IMR-90 (cell line): ENCODE measurements at regions not wholly inside any gene's neighbourhood (a gene's known extent, or its start where the extent isn't known, plus 50 kb on each side); places are given as distances from the start of the nearest gene placed in this dataset.

Source experiments
- ATAC-seq: fragments of 200-7000 bp; cut with Tn5 transposase; 2 replicates; pipeline ENCODE4 v1.9.1; 2020; ENCODE audit warnings: low read depth, mild to moderate bottlenecking, moderate library complexity
- BruUV-seq: library from RNA; stranded (reverse); fragments of 400-500 nt; replicated peaks from 2 replicates; lab custom pipeline; 2021; lab: Mats Ljungman, UMichigan
- CTCF ChIA-PET: fragments of 300-600 bp; formaldehyde crosslinking; extraction: SDS; loops from one replicate; lab custom pipeline; 2021; ENCODE audit warnings: antibody characterized with exemption; lab: Yijun Ruan, JAX
- POLR2A ChIA-PET: fragments of 300-600 bp; sonication (Branson Sonifier 250); formaldehyde crosslinking; loops from one replicate; lab custom pipeline; 2022; ENCODE audit warnings: antibody characterized with exemption; ENCODE audit not compliant: unreplicated experiment; lab: Charles Lee
- DNase-seq: peaks from one replicate; pipeline ENCODE4 v3.0.0; 2013
- H2AFZ ChIP-seq: replicated peaks from 2 replicates; pipeline ENCODE3; 2013; ENCODE audit warnings: low read length, mild to moderate bottlenecking; ENCODE audit not compliant: poor library complexity
- H2AK5ac ChIP-seq: 2 replicates; pipeline ENCODE4 v1.6.1; 2013; ENCODE audit warnings: low read depth, low read length, inconsistent platforms
- H2AK9ac ChIP-seq: replicated peaks from 2 replicates; pipeline ENCODE3; 2013; ENCODE audit warnings: mild to moderate bottlenecking, low read depth, low read length, moderate library complexity; ENCODE audit not compliant: poor library complexity
- H2BK120ac ChIP-seq: 2 replicates; pipeline ENCODE4 v1.6.1; 2013; ENCODE audit warnings: low read depth, low read length, inconsistent platforms
- H2BK15ac ChIP-seq: 3 replicates; pipeline ENCODE4 v1.6.1; 2013; ENCODE audit warnings: low read depth, low read length, inconsistent platforms
- H2BK20ac ChIP-seq: 2 replicates; pipeline ENCODE4 v1.6.1; 2013; ENCODE audit warnings: low read depth, mild to moderate bottlenecking, inconsistent platforms, low read length, moderate library complexity
- H2BK5ac ChIP-seq: 2 replicates; pipeline ENCODE4 v1.6.1; 2013; ENCODE audit warnings: mild to moderate bottlenecking, low read depth, low read length, inconsistent platforms; ENCODE audit not compliant: poor library complexity, severe bottlenecking
- H3K14ac ChIP-seq: replicated peaks from 2 replicates; pipeline ENCODE4 v1.6.1; 2013; ENCODE audit warnings: low read depth, low read length, inconsistent platforms
- H3K18ac ChIP-seq: 2 replicates; pipeline ENCODE4 v1.6.1; 2013; ENCODE audit warnings: low read depth, low read length, control low read depth
- H3K23ac ChIP-seq: 2 replicates; pipeline ENCODE4 v1.6.1; 2013; ENCODE audit warnings: low read depth, low read length, inconsistent platforms
- H3K27ac ChIP-seq: 2 replicates; pipeline ENCODE4 v1.5.1; 2013; ENCODE audit warnings: mild to moderate bottlenecking, control low read depth, low read length; ENCODE audit not compliant: insufficient read depth
- H3K27me3 ChIP-seq: 2 replicates; pipeline ENCODE4 v1.6.1; 2013; ENCODE audit warnings: low read length; ENCODE audit not compliant: control insufficient read depth, insufficient read depth
- H3K36me3 ChIP-seq: 2 replicates; pipeline ENCODE4 v1.6.1; 2013; ENCODE audit warnings: low read length, mixed read lengths; ENCODE audit not compliant: control insufficient read depth, insufficient read depth
- H3K4ac ChIP-seq: 2 replicates; pipeline ENCODE4 v1.6.1; 2013; ENCODE audit warnings: low read depth, low read length, inconsistent platforms
- H3K4me1 ChIP-seq: 2 replicates; pipeline ENCODE4 v1.6.1; 2013; ENCODE audit warnings: low read length, mixed read lengths; ENCODE audit not compliant: control insufficient read depth, insufficient read depth
- H3K4me2 ChIP-seq: 2 replicates; pipeline ENCODE4 v1.6.1; 2013; ENCODE audit warnings: low read depth, mild to moderate bottlenecking, control low read depth, low read length, moderate library complexity
- H3K4me3 ChIP-seq: 2 replicates; pipeline ENCODE4 v1.5.1; 2013; ENCODE audit warnings: low read depth, mild to moderate bottlenecking, control low read depth, low read length, moderate library complexity; ENCODE audit not compliant: insufficient read depth
- H3K56ac ChIP-seq: 2 replicates; pipeline ENCODE4 v1.6.1; 2013; ENCODE audit warnings: low read length, inconsistent platforms; ENCODE audit not compliant: insufficient read depth; ENCODE audit errors: extremely low read depth
- H3K79me1 ChIP-seq, 2 experiments: 2 replicates each; pipeline ENCODE4 v1.6.1; 2013; ENCODE audit warnings: low read length in 2 of 2, inconsistent platforms in 1 of 2, low read depth in 1 of 2
- H3K9ac ChIP-seq: 2 replicates; pipeline ENCODE4 v1.6.1; 2013; ENCODE audit warnings: low read depth, low read length, control low read depth
- H3K9me1 ChIP-seq: 2 replicates; pipeline ENCODE4 v1.6.1; 2013; ENCODE audit warnings: low read length, inconsistent platforms; ENCODE audit not compliant: insufficient read depth
- H3K9me3 ChIP-seq: 2 replicates; pipeline ENCODE4 v1.6.1; 2013; ENCODE audit warnings: low read length; ENCODE audit not compliant: control insufficient read depth, insufficient read depth
- H4K20me1 ChIP-seq: 2 replicates; pipeline ENCODE4 v1.6.1; 2013; ENCODE audit warnings: low read length, inconsistent platforms; ENCODE audit not compliant: insufficient read depth
- H4K5ac ChIP-seq: 2 replicates; pipeline ENCODE4 v1.6.1; 2013; ENCODE audit warnings: mild to moderate bottlenecking, low read depth, low read length, control low read depth
- H4K8ac ChIP-seq, 2 experiments: 2 replicates each; pipeline ENCODE4 v1.6.1; 2013; ENCODE audit warnings: low read depth in 2 of 2, low read length in 2 of 2, control low read depth in 1 of 2, inconsistent platforms in 1 of 2
- H4K91ac ChIP-seq: 2 replicates; pipeline ENCODE4 v1.6.1; 2013; ENCODE audit warnings: low read depth, low read length, inconsistent platforms; ENCODE audit not compliant: insufficient read depth
- BHLHE40 ChIP-seq: fragments of 150-350 bp; IDR thresholded peaks from 2 replicates; pipeline ENCODE4 v1.6.1; 2016; ENCODE audit warnings: mild to moderate bottlenecking, low read depth, low read length
- CEBPB ChIP-seq: IDR thresholded peaks from 2 replicates; pipeline ENCODE4 v1.6.1; 2012; ENCODE audit warnings: low read depth, low read length, improper control_type of control experiment
- CHD1 ChIP-seq: IDR thresholded peaks from 2 replicates; pipeline ENCODE4 v1.6.1; 2012; ENCODE audit warnings: low read depth, low read length, improper control_type of control experiment
- FOS ChIP-seq: fragments of 150-350 bp; IDR thresholded peaks from 2 replicates; pipeline ENCODE4 v1.6.1; 2016; ENCODE audit warnings: low read depth, low read length
- MAFK ChIP-seq: IDR thresholded peaks from 2 replicates; pipeline ENCODE4 v1.6.1; 2012; ENCODE audit warnings: low read depth, low read length, improper control_type of control experiment
- MAZ ChIP-seq: IDR thresholded peaks from 2 replicates; pipeline ENCODE4 v1.6.1; 2012; ENCODE audit warnings: low read depth, mild to moderate bottlenecking, low read length, improper control_type of control experiment, moderate library complexity, borderline replicate concordance
- MXI1 ChIP-seq: IDR thresholded peaks from 2 replicates; pipeline ENCODE4 v1.6.1; 2012; ENCODE audit warnings: low read depth, mild to moderate bottlenecking, low read length, moderate library complexity, borderline replicate concordance
- NFE2L2 ChIP-seq: fragments of 150-350 bp; IDR thresholded peaks from 2 replicates; pipeline ENCODE4 v1.6.1; 2016; ENCODE audit warnings: low read depth, mild to moderate bottlenecking, low read length
- POLR2A ChIP-seq: IDR thresholded peaks from 2 replicates; pipeline ENCODE4 v1.6.1; 2012; ENCODE audit warnings: mild to moderate bottlenecking, low read depth, low read length
- RAD21 ChIP-seq: IDR thresholded peaks from 2 replicates; pipeline ENCODE4 v1.6.1; 2012; ENCODE audit warnings: low read length, improper control_type of control experiment
- RCOR1 ChIP-seq: IDR thresholded peaks from 2 replicates; pipeline ENCODE4 v1.6.1; 2012; ENCODE audit warnings: mild to moderate bottlenecking, low read length, improper control_type of control experiment; ENCODE audit not compliant: insufficient replicate concordance
- RFX5 ChIP-seq: IDR thresholded peaks from 2 replicates; pipeline ENCODE4 v1.8.0; 2012; ENCODE audit warnings: low read depth, mild to moderate bottlenecking, low read length, moderate library complexity
- SMC3 ChIP-seq: fragments of 150-350 bp; IDR thresholded peaks from 2 replicates; pipeline ENCODE4 v1.6.1; 2016; ENCODE audit warnings: low read depth, mild to moderate bottlenecking, antibody characterized with exemption, low read length, moderate library complexity
- whole genome bisulfite sequencing, 2 experiments: methylation state at CpG; one replicate each; pipeline versions ENCODE4 v1.1.5 to v1.1.7; 2013; ENCODE audit warnings: missing lambda C conversion rate in 2 of 2; ENCODE audit not compliant: insufficient read length in 1 of 2; ENCODE audit errors: extremely low coverage in 2 of 2; 5-methylcytosine and 5-hydroxymethylcytosine counted together
- dilution Hi-C: fragments of 300-500 bp; cut with HindIII; formaldehyde crosslinking; loops from one replicate; pipeline ENCODE4 v1.14.3; 2018; ENCODE audit warnings: low sequenced_read_pairs; ENCODE audit not compliant: unreplicated experiment
- in situ Hi-C: fragments of 300-500 bp; cut with MboI; formaldehyde crosslinking; loops from 3 replicates; pipeline ENCODE4 v1.14.3; 2019; ENCODE audit warnings: low sequenced_read_pairs, inconsistent platforms, mixed read lengths
- intact Hi-C: fragments of 100-400 bp; cut with micrococcal nuclease; formaldehyde crosslinking; loops from 2 replicates; pipeline ENCODE4 v1.10.0; 2022
- TF ChIP-seq, protein P1 (sequence below): conservative IDR thresholded peaks from 2 replicates; pipeline ENCODE4 v1.5.1; 2012; ENCODE audit warnings: mild to moderate bottlenecking, low read depth, low read length, improper control_type of control experiment
- TF ChIP-seq, protein P2 (sequence below): fragments of 150-350 bp; IDR thresholded peaks from 2 replicates; pipeline ENCODE4 v1.6.1; 2016; ENCODE audit warnings: low read depth, mild to moderate bottlenecking, low read length, moderate library complexity, borderline replicate concordance
- TF ChIP-seq, protein P3 (sequence below): fragments of 150-350 bp; IDR thresholded peaks from 2 replicates; pipeline ENCODE4 v1.6.1; 2017; ENCODE audit warnings: mild to moderate bottlenecking, antibody characterized with exemption, low read length, low read depth

DNA sequence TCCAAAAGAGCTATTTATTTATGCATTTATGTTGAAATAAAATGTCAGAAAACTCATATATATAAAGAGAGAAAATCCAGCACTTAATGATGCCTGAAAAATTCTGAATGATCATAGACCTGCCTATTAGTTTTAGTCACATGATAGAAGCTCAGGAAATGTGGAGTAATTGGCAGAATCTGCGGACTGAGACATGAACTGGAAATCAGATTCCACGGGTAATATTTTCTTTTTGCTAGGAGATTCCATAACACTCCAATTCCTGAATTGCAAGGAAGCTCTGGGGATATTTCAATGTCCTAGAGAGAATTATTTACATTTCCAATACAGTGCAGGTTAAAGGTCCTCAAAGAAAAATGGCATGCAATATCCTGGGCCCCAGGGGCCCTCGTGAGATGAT lies 778.8 kb downstream of the SEMA5A start:
- ChIA-PET CTCF (interaction anchor here (0.8 kb wide), 1 partner anchor 68 kb away, joined by 3 read pairs; no protein-coding TSS in a partner anchor), POLR2A (no interaction called here)
- no peak overlapping the region for H2AFZ ChIP-seq
- no peaks in the 10 kb centered on the region for H3K9me1 ChIP-seq
- H4K8ac ChIP-seq = no peak overlapping the region
- WGBS, 2 experiments = no CpG with 5 or more reads among the region's 3 CpGs
- no peak overlapping the region for H3K56ac ChIP-seq
- no peak for TF ChIP-seq MAZ
- no peak for TF ChIP-seq CHD1
- TF ChIP-seq MXI1 = no peak
- TF ChIP-seq, protein P1, sequence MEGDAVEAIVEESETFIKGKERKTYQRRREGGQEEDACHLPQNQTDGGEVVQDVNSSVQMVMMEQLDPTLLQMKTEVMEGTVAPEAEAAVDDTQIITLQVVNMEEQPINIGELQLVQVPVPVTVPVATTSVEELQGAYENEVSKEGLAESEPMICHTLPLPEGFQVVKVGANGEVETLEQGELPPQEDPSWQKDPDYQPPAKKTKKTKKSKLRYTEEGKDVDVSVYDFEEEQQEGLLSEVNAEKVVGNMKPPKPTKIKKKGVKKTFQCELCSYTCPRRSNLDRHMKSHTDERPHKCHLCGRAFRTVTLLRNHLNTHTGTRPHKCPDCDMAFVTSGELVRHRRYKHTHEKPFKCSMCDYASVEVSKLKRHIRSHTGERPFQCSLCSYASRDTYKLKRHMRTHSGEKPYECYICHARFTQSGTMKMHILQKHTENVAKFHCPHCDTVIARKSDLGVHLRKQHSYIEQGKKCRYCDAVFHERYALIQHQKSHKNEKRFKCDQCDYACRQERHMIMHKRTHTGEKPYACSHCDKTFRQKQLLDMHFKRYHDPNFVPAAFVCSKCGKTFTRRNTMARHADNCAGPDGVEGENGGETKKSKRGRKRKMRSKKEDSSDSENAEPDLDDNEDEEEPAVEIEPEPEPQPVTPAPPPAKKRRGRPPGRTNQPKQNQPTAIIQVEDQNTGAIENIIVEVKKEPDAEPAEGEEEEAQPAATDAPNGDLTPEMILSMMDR = no peak
- TF ChIP-seq MAFK = no peak
- TF ChIP-seq CEBPB = no peak
- no peak for TF ChIP-seq NFE2L2
- TF ChIP-seq, protein P2, sequence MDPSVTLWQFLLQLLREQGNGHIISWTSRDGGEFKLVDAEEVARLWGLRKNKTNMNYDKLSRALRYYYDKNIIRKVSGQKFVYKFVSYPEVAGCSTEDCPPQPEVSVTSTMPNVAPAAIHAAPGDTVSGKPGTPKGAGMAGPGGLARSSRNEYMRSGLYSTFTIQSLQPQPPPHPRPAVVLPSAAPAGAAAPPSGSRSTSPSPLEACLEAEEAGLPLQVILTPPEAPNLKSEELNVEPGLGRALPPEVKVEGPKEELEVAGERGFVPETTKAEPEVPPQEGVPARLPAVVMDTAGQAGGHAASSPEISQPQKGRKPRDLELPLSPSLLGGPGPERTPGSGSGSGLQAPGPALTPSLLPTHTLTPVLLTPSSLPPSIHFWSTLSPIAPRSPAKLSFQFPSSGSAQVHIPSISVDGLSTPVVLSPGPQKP = no peak
- no peak for TF ChIP-seq BHLHE40
- TF ChIP-seq, protein P3, sequence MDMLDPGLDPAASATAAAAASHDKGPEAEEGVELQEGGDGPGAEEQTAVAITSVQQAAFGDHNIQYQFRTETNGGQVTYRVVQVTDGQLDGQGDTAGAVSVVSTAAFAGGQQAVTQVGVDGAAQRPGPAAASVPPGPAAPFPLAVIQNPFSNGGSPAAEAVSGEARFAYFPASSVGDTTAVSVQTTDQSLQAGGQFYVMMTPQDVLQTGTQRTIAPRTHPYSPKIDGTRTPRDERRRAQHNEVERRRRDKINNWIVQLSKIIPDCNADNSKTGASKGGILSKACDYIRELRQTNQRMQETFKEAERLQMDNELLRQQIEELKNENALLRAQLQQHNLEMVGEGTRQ = no peak
- no peak for TF ChIP-seq RAD21
- TF ChIP-seq RCOR1 = no peak
- no peak for TF ChIP-seq RFX5
- TF ChIP-seq POLR2A = no peak
- no peak for TF ChIP-seq SMC3
- no peak for TF ChIP-seq FOS
- H4K20me1 ChIP-seq = no peaks in the 10 kb centered on the region
- no peak overlapping the region for H3K23ac ChIP-seq
- DNase-seq (no peak), ATAC-seq (no peak)
- dilution Hi-C loops (no loop called here), in situ Hi-C loops (loop anchor here (25.0 kb wide), 1 partner anchor 770 kb away; the partner anchor contains the start of gene SEMA5A), intact Hi-C loops (loop anchor here (5.0 kb wide), 1 partner anchor 60 kb away; no protein-coding TSS in a partner anchor)
- no peak overlapping the region for H3K4ac ChIP-seq
- H2BK15ac ChIP-seq = no peak overlapping the region
- no peaks in the 10 kb centered on the region for H3K9me3 ChIP-seq
- no peak overlapping the region for H2BK5ac ChIP-seq
- no peak overlapping the region for H3K14ac ChIP-seq
- no peak overlapping the region for H3K27ac ChIP-seq
- no peak overlapping the region for H3K4me2 ChIP-seq
- H3K4me1 ChIP-seq = no peaks in the 10 kb centered on the region; the same call in 1 of the 2 replicates
- no peak overlapping the region for H2AK9ac ChIP-seq
- BruUV-seq = no TSS peak
- H3K27me3 ChIP-seq = no peaks in the 10 kb centered on the region
- H4K91ac ChIP-seq = no peak overlapping the region
- H3K36me3 ChIP-seq = no peaks in the 10 kb centered on the region
- H3K18ac ChIP-seq = no peak overlapping the region
- H3K79me1 ChIP-seq = no peaks in the 10 kb centered on the region
- no peak overlapping the region for H2BK20ac ChIP-seq
- no peak overlapping the region for H4K5ac ChIP-seq
- no peak overlapping the region for H2AK5ac ChIP-seq
- no peak overlapping the region for H3K4me3 ChIP-seq
- no peak overlapping the region for H2BK120ac ChIP-seq
- no peak overlapping the region for H3K9ac ChIP-seq
